ENCODE measurements at regions not wholly inside any gene's neighbourhood (a gene's known extent, or its start where the extent isn't known, plus 50 kb on each side); places are given as distances from the start of the nearest gene placed in this dataset.

DNA sequence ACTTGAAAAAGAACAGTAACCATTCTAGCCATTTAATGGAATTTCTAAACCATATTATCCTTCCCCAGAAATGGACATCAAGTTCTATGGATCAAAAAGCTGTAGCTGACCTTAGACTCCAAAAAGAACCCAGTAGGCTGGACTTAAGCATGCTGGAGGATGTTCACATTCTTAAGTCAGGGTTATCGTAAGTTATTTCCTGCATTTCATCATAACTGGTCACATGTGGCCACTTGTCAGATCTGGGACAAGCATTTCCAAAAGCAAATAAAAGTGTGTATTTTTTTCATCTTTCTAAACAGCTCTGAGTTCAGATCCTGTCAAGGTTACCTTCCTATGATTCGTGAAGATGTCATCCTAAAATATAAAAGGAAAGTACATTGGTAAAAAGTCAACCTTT, 274.5 kb upstream of the PTGER4 start:
- H3K9me3 ChIP-seq (ENCODE audit: control insufficient read depth in 1 of 2, low read length in 2 of 2), result no peaks in the 10 kb centered on the region
- no peak overlapping the region for H3K4me3 ChIP-seq (ENCODE audit: low read depth in 1 of 2, low read length in 2 of 2)
- H3K4me1 ChIP-seq (ENCODE audit: control insufficient read depth in 1 of 2, insufficient read depth in 2 of 2, low read length in 2 of 2), result peaks cover 0 to 12% of the 10 kb centered on the region in 2 donors
- no peaks in the 10 kb centered on the region for H3K36me3 ChIP-seq (ENCODE audit: control insufficient read depth in 1 of 2, insufficient read depth in 2 of 2, low read length in 2 of 2)
- no peak overlapping the region for H3K27ac ChIP-seq (ENCODE audit: low read depth, low read length)
- H3K9ac ChIP-seq (ENCODE audit: low read depth in 1 of 2, low read length in 2 of 2), result no peak overlapping the region
- no peaks in the 10 kb centered on the region for H3K27me3 ChIP-seq (ENCODE audit: control insufficient read depth in 1 of 2, insufficient read depth in 2 of 2, low read length in 2 of 2)

DNA sequence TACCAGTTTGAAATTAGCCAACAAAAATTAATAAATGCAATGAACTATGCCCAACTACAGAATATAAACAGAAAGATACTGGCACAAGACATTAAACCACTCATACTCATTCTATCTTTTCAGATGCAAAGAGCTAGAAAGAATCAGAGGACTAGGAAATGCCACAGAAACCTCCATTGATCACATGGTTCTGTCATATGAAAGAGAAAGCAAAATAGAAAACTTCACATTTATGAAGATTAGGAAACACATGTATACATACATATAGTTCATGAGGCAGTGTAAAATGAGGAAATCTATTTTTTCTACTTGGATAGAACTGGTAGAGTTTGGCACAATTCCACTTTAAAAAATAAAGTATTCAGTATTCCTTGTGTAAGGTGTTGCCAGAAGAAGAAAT, 275.1 kb upstream of the PTGER4 start:
- Histone ChIP-seq H3K9ac (ENCODE audit: low read depth in 1 of 2, low read length in 2 of 2) (no peak overlapping the region), H3K9me3 (ENCODE audit: control insufficient read depth in 1 of 2, low read length in 2 of 2) (no peaks in the 10 kb centered on the region), H3K36me3 (ENCODE audit: control insufficient read depth in 1 of 2, insufficient read depth in 2 of 2, low read length in 2 of 2) (no peaks in the 10 kb centered on the region), H3K27me3 (ENCODE audit: control insufficient read depth in 1 of 2, insufficient read depth in 2 of 2, low read length in 2 of 2) (no peaks in the 10 kb centered on the region), H3K4me1 (ENCODE audit: control insufficient read depth in 1 of 2, insufficient read depth in 2 of 2, low read length in 2 of 2) (peaks cover 0 to 12% of the 10 kb centered on the region in 2 donors), H3K27ac (ENCODE audit: low read depth, low read length) (no peak overlapping the region), H3K4me3 (ENCODE audit: low read depth in 1 of 2, low read length in 2 of 2) (no peak overlapping the region)

DNA sequence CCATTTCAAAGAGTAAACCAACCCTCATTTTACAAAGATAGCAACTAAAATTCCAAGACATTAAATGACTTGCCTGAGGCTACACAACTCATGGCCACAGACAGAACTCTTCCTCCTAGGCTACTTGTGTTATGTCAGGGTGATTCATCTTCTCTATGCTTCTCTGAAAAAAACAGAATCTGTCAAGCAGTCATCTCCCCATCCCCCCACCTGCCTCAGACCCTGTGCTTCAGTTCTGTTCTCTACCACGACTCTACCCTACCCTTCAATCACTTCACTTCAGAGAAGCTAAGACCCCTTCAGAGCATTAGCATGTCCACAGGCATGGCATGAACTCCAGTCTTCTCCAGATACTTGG, 277.7 kb upstream of the PTGER4 start:
- H3K36me3 ChIP-seq (ENCODE audit: control insufficient read depth in 1 of 2, insufficient read depth in 2 of 2, low read length in 2 of 2), result no peaks in the 10 kb centered on the region
- no peak overlapping the region for H3K4me3 ChIP-seq (ENCODE audit: low read depth in 1 of 2, low read length in 2 of 2)
- no peaks in the 10 kb centered on the region for H3K27me3 ChIP-seq (ENCODE audit: control insufficient read depth in 1 of 2, insufficient read depth in 2 of 2, low read length in 2 of 2)
- H3K9me3 ChIP-seq (ENCODE audit: control insufficient read depth in 1 of 2, low read length in 2 of 2), result no peaks in the 10 kb centered on the region
- H3K4me1 ChIP-seq (ENCODE audit: control insufficient read depth in 1 of 2, insufficient read depth in 2 of 2, low read length in 2 of 2), result peaks cover 0 to 12% of the 10 kb centered on the region in 2 donors
- H3K27ac ChIP-seq (ENCODE audit: low read depth, low read length), result no peak overlapping the region
- H3K9ac ChIP-seq (ENCODE audit: low read depth in 1 of 2, low read length in 2 of 2), result no peak overlapping the region

DNA sequence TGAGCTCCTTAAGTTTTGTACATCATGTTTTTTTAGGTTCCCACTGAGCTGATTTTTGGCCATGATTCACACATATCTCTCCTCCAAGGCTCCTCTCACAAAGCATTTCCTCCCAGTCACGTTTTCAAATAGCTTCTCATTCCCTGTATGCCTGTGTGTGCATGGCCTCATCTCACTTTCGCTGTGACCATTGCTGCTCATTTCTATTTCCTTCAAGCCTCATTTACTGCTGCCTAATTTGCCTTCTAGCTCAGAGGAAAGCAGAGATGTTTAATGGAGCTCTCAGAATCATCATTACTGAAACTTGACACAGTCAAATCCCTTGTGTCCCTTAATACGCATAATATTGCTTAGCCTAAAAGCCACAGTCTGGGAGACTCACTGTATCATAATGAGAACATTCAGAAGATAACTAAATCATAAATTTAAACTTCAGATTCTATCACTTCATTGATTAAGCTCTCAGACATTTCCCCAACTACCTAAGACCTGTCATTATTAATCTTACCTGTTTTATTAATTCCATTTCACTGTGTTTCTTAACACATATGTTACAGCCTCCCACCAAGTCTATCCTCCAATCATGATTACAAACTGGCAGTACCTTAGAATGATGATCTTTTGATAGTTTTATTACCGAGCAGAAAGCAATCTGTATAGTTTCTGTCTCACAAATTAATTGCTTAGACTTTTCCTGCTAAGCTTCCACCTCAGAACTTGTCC, 278.3 kb upstream of the PTGER4 start:
- Histone ChIP-seq H3K27me3 (ENCODE audit: control insufficient read depth in 1 of 2, insufficient read depth in 2 of 2, low read length in 2 of 2) (no peaks in the 10 kb centered on the region), H3K9me3 (ENCODE audit: control insufficient read depth in 1 of 2, low read length in 2 of 2) (no peaks in the 10 kb centered on the region), H3K36me3 (ENCODE audit: control insufficient read depth in 1 of 2, insufficient read depth in 2 of 2, low read length in 2 of 2) (no peaks in the 10 kb centered on the region), H3K4me1 (ENCODE audit: control insufficient read depth in 1 of 2, insufficient read depth in 2 of 2, low read length in 2 of 2) (peaks cover 0 to 12% of the 10 kb centered on the region in 2 donors), H3K27ac (ENCODE audit: low read depth, low read length) (no peak overlapping the region), H3K4me3 (ENCODE audit: low read depth in 1 of 2, low read length in 2 of 2) (no peak overlapping the region), H3K9ac (ENCODE audit: low read depth in 1 of 2, low read length in 2 of 2) (no peak overlapping the region)

DNA sequence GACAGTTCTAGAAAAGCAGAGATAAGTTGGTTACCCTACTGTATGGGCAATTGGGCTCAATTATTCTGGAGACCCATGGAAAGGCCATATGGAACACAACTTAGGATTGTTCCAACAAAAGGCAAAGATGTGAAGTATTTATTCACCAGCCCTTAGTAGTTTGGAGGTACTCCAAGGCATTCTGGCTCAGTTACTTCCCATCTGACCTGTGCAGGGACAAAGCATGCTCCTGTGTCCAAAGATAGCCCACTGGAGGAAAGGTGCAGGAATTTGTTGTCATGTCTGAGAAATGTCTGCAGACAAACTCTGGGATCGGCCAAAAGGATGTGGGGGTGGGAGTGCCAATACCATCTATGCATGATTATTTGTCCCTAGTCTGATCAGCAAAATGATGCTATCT, 279.5 kb upstream of the PTGER4 start:
- H3K27ac ChIP-seq (ENCODE audit: low read depth, low read length), result no peak overlapping the region
- H3K4me3 ChIP-seq (ENCODE audit: low read depth in 1 of 2, low read length in 2 of 2), result no peak overlapping the region
- H3K4me1 ChIP-seq (ENCODE audit: control insufficient read depth in 1 of 2, insufficient read depth in 2 of 2, low read length in 2 of 2), result peaks cover 0 to 9% of the 10 kb centered on the region in 2 donors
- no peaks in the 10 kb centered on the region for H3K36me3 ChIP-seq (ENCODE audit: control insufficient read depth in 1 of 2, insufficient read depth in 2 of 2, low read length in 2 of 2)
- no peaks in the 10 kb centered on the region for H3K9me3 ChIP-seq (ENCODE audit: control insufficient read depth in 1 of 2, low read length in 2 of 2)
- no peak overlapping the region for H3K9ac ChIP-seq (ENCODE audit: low read depth in 1 of 2, low read length in 2 of 2)
- H3K27me3 ChIP-seq (ENCODE audit: control insufficient read depth in 1 of 2, insufficient read depth in 2 of 2, low read length in 2 of 2), result no peaks in the 10 kb centered on the region

DNA sequence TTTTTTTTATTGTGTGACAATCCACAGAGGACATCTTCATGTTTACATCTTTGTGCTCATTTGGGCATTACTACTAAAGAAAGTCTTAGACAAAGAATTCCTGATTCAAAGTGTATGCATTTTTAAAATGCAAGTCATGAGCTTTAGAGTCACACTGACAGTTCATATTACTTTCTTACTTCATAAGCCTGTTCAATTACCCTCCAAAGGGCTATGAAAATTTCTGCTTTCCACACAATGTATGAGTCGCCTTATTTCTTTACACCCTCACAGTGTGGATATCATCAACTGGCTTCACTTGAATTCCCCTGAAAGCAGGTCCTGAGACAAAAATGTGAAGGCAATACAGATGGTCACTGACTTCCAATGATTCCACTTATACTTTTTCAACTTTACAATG, 280.4 kb upstream of the PTGER4 start:
- Histone ChIP-seq H3K27ac (ENCODE audit: low read depth, low read length) (no peak overlapping the region), H3K9me3 (ENCODE audit: control insufficient read depth in 1 of 2, low read length in 2 of 2) (no peaks in the 10 kb centered on the region), H3K27me3 (ENCODE audit: control insufficient read depth in 1 of 2, insufficient read depth in 2 of 2, low read length in 2 of 2) (no peaks in the 10 kb centered on the region), H3K4me3 (ENCODE audit: low read depth in 1 of 2, low read length in 2 of 2) (no peak overlapping the region), H3K36me3 (ENCODE audit: control insufficient read depth in 1 of 2, insufficient read depth in 2 of 2, low read length in 2 of 2) (no peaks in the 10 kb centered on the region), H3K4me1 (ENCODE audit: control insufficient read depth in 1 of 2, insufficient read depth in 2 of 2, low read length in 2 of 2) (peaks cover 0 to under 1% of the 10 kb centered on the region in 2 donors), H3K9ac (ENCODE audit: low read depth in 1 of 2, low read length in 2 of 2) (no peak overlapping the region)

GRCh38 chr5:40397976-40398375, 281.7 kb upstream of the PTGER4 start:
- Histone ChIP-seq H3K27me3 (ENCODE audit: control insufficient read depth in 1 of 2, insufficient read depth in 2 of 2, low read length in 2 of 2) (no peaks in the 10 kb centered on the region), H3K4me1 (ENCODE audit: control insufficient read depth in 1 of 2, insufficient read depth in 2 of 2, low read length in 2 of 2) (no peaks in the 10 kb centered on the region), H3K9ac (ENCODE audit: low read depth in 1 of 2, low read length in 2 of 2) (no peak overlapping the region), H3K9me3 (ENCODE audit: control insufficient read depth in 1 of 2, low read length in 2 of 2) (no peaks in the 10 kb centered on the region), H3K4me3 (ENCODE audit: low read depth in 1 of 2, low read length in 2 of 2) (no peak overlapping the region), H3K27ac (ENCODE audit: low read depth, low read length) (no peak overlapping the region), H3K36me3 (ENCODE audit: control insufficient read depth in 1 of 2, insufficient read depth in 2 of 2, low read length in 2 of 2) (no peaks in the 10 kb centered on the region)

DNA sequence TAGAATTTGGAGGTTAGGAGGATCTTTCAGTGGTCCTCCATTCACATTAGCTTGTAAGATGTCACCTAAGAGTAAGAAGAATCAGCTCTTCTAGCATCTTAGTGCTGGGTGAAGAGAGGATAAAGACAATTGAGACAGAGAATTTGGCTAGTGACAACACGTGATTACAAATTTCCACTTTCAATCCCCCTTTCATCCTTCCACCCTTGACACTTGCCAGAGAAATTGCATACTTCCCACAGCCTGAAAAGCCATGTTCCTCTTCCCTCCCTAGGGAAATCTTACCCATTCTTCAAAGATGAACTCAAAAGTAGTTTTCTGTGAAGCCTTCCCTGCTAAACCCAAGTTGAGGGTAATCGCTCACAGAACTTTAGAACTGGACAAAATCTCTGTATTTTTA, 282.6 kb upstream of the PTGER4 start:
- Histone ChIP-seq H3K36me3 (ENCODE audit: control insufficient read depth in 1 of 2, insufficient read depth in 2 of 2, low read length in 2 of 2) (no peaks in the 10 kb centered on the region), H3K9ac (ENCODE audit: low read depth in 1 of 2, low read length in 2 of 2) (no peak overlapping the region), H3K27me3 (ENCODE audit: control insufficient read depth in 1 of 2, insufficient read depth in 2 of 2, low read length in 2 of 2) (no peaks in the 10 kb centered on the region), H3K9me3 (ENCODE audit: control insufficient read depth in 1 of 2, low read length in 2 of 2) (no peaks in the 10 kb centered on the region), H3K4me3 (ENCODE audit: low read depth in 1 of 2, low read length in 2 of 2) (no peak overlapping the region), H3K27ac (ENCODE audit: low read depth, low read length) (no peak overlapping the region), H3K4me1 (ENCODE audit: control insufficient read depth in 1 of 2, insufficient read depth in 2 of 2, low read length in 2 of 2) (peaks cover 0 to 4% of the 10 kb centered on the region in 2 donors)

DNA sequence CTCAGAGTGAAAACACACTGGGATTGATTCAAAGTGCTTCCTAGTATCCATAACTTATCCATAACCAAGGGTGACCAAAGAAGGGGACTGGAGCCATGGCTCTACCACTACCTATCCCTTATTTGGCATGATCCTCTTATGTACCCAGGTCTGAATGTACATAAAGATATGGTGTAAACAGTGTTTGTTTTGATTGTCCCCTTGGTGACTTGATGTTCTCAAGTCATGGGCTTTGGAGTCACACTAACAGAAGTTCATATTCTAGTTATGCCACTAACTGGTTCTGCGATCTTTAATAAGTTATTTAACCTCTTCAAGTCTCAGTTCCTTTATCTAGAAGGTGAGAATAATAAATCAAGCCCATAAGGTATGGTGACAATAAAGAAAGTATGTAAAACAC, 283.4 kb upstream of the PTGER4 start:
- Histone ChIP-seq H3K27me3 (ENCODE audit: control insufficient read depth in 1 of 2, insufficient read depth in 2 of 2, low read length in 2 of 2) (no peaks in the 10 kb centered on the region), H3K4me3 (ENCODE audit: low read depth in 1 of 2, low read length in 2 of 2) (no peak overlapping the region), H3K9ac (ENCODE audit: low read depth in 1 of 2, low read length in 2 of 2) (no peak overlapping the region), H3K27ac (ENCODE audit: low read depth, low read length) (no peak overlapping the region), H3K36me3 (ENCODE audit: control insufficient read depth in 1 of 2, insufficient read depth in 2 of 2, low read length in 2 of 2) (no peaks in the 10 kb centered on the region), H3K4me1 (ENCODE audit: control insufficient read depth in 1 of 2, insufficient read depth in 2 of 2, low read length in 2 of 2) (peaks cover 0 to 9% of the 10 kb centered on the region in 2 donors), H3K9me3 (ENCODE audit: control insufficient read depth in 1 of 2, low read length in 2 of 2) (no peaks in the 10 kb centered on the region)

DNA sequence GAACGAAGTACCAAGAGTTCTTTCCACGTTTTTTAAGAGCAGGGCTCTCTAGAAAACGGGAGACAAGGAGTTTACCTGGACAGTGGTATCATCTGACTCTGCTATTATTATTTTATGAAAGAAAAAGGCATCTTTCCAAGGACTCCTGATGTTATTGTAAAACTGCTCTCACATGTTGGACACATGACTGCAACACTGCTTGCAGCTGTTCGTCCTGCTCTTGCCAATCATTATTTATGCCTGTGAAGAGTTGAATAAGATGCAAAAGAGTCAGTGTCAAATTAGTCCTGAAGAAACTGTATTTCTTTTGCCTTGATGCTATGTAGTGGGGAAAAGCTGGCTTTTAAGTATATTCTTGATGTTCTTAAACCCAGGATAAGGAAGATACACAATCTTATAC, 284.5 kb upstream of the PTGER4 start:
- H3K4me3 ChIP-seq (ENCODE audit: low read depth in 1 of 2, low read length in 2 of 2), result no peak overlapping the region
- peaks cover 0 to 13% of the 10 kb centered on the region in 2 donors for H3K4me1 ChIP-seq (ENCODE audit: control insufficient read depth in 1 of 2, insufficient read depth in 2 of 2, low read length in 2 of 2)
- H3K9me3 ChIP-seq (ENCODE audit: control insufficient read depth in 1 of 2, low read length in 2 of 2), result no peaks in the 10 kb centered on the region
- no peaks in the 10 kb centered on the region for H3K36me3 ChIP-seq (ENCODE audit: control insufficient read depth in 1 of 2, insufficient read depth in 2 of 2, low read length in 2 of 2)
- H3K27ac ChIP-seq (ENCODE audit: low read depth, low read length), result no peak overlapping the region
- no peaks in the 10 kb centered on the region for H3K27me3 ChIP-seq (ENCODE audit: control insufficient read depth in 1 of 2, insufficient read depth in 2 of 2, low read length in 2 of 2)
- H3K9ac ChIP-seq (ENCODE audit: low read depth in 1 of 2, low read length in 2 of 2), result no peak overlapping the region

GRCh38 chr5:40394698-40395097, 285.0 kb upstream of the PTGER4 start:
- H3K36me3 ChIP-seq (ENCODE audit: control insufficient read depth in 1 of 2, insufficient read depth in 2 of 2, low read length in 2 of 2), result no peaks in the 10 kb centered on the region
- H3K9me3 ChIP-seq (ENCODE audit: control insufficient read depth in 1 of 2, low read length in 2 of 2), result no peaks in the 10 kb centered on the region
- H3K27ac ChIP-seq (ENCODE audit: low read depth, low read length), result no peak overlapping the region
- no peaks in the 10 kb centered on the region for H3K27me3 ChIP-seq (ENCODE audit: control insufficient read depth in 1 of 2, insufficient read depth in 2 of 2, low read length in 2 of 2)
- no peak overlapping the region for H3K9ac ChIP-seq (ENCODE audit: low read depth in 1 of 2, low read length in 2 of 2)
- no peak overlapping the region for H3K4me3 ChIP-seq (ENCODE audit: low read depth in 1 of 2, low read length in 2 of 2)
- peaks cover 0 to 13% of the 10 kb centered on the region in 2 donors for H3K4me1 ChIP-seq (ENCODE audit: control insufficient read depth in 1 of 2, insufficient read depth in 2 of 2, low read length in 2 of 2)
